Neuronal stem cell (in vitro differentiated cells): ENCODE measurements at regions not wholly inside any gene's neighbourhood (a gene's known extent, or its start where the extent isn't known, plus 50 kb on each side); places are given as distances from the start of the nearest gene placed in this dataset.
A peak's percentile ranks its signal among the peaks of the same experiment; 100 is the strongest.
"Not testable (repeated sequence)": the region's sequence is repeated elsewhere in the genome, so short reads cannot be mapped to it uniquely, and the experiment has no call there.

Experiments used
- DNase-seq: peaks from one replicate; pipeline ENCODE4 v3.0.0-alpha.2; 2013; ENCODE audit warnings: low spot score
- H2AFZ ChIP-seq: one replicate; pipeline ENCODE4 v1.6.1; 2013; ENCODE audit warnings: mild to moderate bottlenecking, low read length, inconsistent platforms
- H2AK5ac ChIP-seq: 2 replicates; pipeline ENCODE4 v1.6.1; 2013; ENCODE audit warnings: low read depth, mild to moderate bottlenecking, inconsistent platforms, low read length, moderate library complexity, mixed read lengths
- H2BK120ac ChIP-seq: 2 replicates; pipeline ENCODE4 v1.6.1; 2013; ENCODE audit warnings: low read depth, mild to moderate bottlenecking, inconsistent platforms, low read length, moderate library complexity, mixed read lengths
- H2BK12ac ChIP-seq: one replicate; pipeline ENCODE4 v1.6.1; 2013; ENCODE audit warnings: low read length, inconsistent platforms
- H2BK15ac ChIP-seq: 2 replicates; pipeline ENCODE4 v1.6.1; 2013; ENCODE audit warnings: mild to moderate bottlenecking, low read length, inconsistent platforms, mixed read lengths
- H2BK5ac ChIP-seq: one replicate; pipeline ENCODE4 v1.6.1; 2013; ENCODE audit warnings: inconsistent platforms, mild to moderate bottlenecking, low read length, moderate library complexity
- H3K14ac ChIP-seq: one replicate; pipeline ENCODE4 v1.6.1; 2013; ENCODE audit warnings: low read length, inconsistent platforms
- H3K18ac ChIP-seq: 2 replicates; pipeline ENCODE4 v1.6.1; 2013; ENCODE audit warnings: low read length, inconsistent platforms
- H3K23ac ChIP-seq: 2 replicates; pipeline ENCODE4 v1.6.1; 2013; ENCODE audit warnings: low read depth, mild to moderate bottlenecking, mixed read lengths, low read length, inconsistent platforms; ENCODE audit not compliant: poor library complexity
- H3K27ac ChIP-seq: replicated peaks from 3 replicates; pipeline ENCODE4 v1.5.1; 2013; ENCODE audit warnings: low read length, inconsistent platforms
- H3K27me3 ChIP-seq, 3 experiments: 2 replicates each; pipeline ENCODE4 v1.6.1; 2013; ENCODE audit warnings: low read length in 3 of 3, mild to moderate bottlenecking in 2 of 3, inconsistent platforms in 1 of 3, low read depth in 1 of 3, mixed read lengths in 1 of 3, moderate library complexity in 1 of 3; ENCODE audit not compliant: control insufficient read depth in 3 of 3, insufficient read depth in 3 of 3
- H3K36me3 ChIP-seq, 2 donors: replicated peaks in 1 of 2; 2 replicates each; pipeline ENCODE4 v1.6.1; 2013; ENCODE audit warnings: low read length in 2 of 2; ENCODE audit not compliant: control insufficient read depth in 2 of 2, insufficient read depth in 2 of 2
- H3K4ac ChIP-seq: 2 replicates; pipeline ENCODE4 v1.6.1; 2013; ENCODE audit warnings: inconsistent platforms, mild to moderate bottlenecking, low read length, moderate library complexity
- H3K4me1 ChIP-seq, 2 donors: 1 replicate in 1 of 2; 2 replicates in 1 of 2; pipeline ENCODE4 v1.6.1; 2013; ENCODE audit warnings: low read length in 2 of 2, low read depth in 1 of 2; ENCODE audit not compliant: control insufficient read depth in 2 of 2, insufficient read depth in 1 of 2
- H3K4me2 ChIP-seq: one replicate; pipeline ENCODE4 v1.6.1; 2013; ENCODE audit warnings: mild to moderate bottlenecking, low read length, inconsistent platforms; ENCODE audit not compliant: insufficient read depth, poor library complexity, severe bottlenecking
- H3K4me3 ChIP-seq, 2 donors: 2 replicates each; pipeline ENCODE4 v1.5.1; 2013; ENCODE audit warnings: low read length in 2 of 2, mild to moderate bottlenecking in 2 of 2, inconsistent platforms in 1 of 2, moderate library complexity in 1 of 2
- H3K79me1 ChIP-seq: one replicate; pipeline ENCODE4 v1.6.1; 2013; ENCODE audit warnings: low read depth, mild to moderate bottlenecking, inconsistent platforms, low read length, moderate library complexity
- H3K9ac ChIP-seq: one replicate; pipeline ENCODE4 v1.6.1; 2013; ENCODE audit warnings: mild to moderate bottlenecking, low read depth, low read length, inconsistent platforms; ENCODE audit not compliant: poor library complexity
- H3K9me3 ChIP-seq, 2 donors: replicated peaks in 1 of 2; 2 replicates each; pipeline versions ENCODE3 to v1.6.1; 2013; ENCODE audit warnings: low read length in 2 of 2, mild to moderate bottlenecking in 2 of 2, inconsistent platforms in 1 of 2, low read depth in 1 of 2, mixed read lengths in 1 of 2, moderate library complexity in 1 of 2; ENCODE audit not compliant: control insufficient read depth in 2 of 2, insufficient read depth in 1 of 2
- H4K8ac ChIP-seq: one replicate; pipeline ENCODE4 v1.6.1; 2013; ENCODE audit warnings: low read depth, mild to moderate bottlenecking, inconsistent platforms, low read length, moderate library complexity
- H4K91ac ChIP-seq: one replicate; pipeline ENCODE4 v1.6.1; 2013; ENCODE audit warnings: low read length, low read depth, mild to moderate bottlenecking, inconsistent platforms; ENCODE audit not compliant: poor library complexity
- WGBS, 2 donors: extraction: QIAGEN DNeasy Blood & Tissue Kit; methylation state at CpG; one replicate each; pipeline ENCODE4 v1.1.7; 2013; ENCODE audit warnings: missing lambda C conversion rate in 2 of 2, mixed read lengths in 1 of 2; ENCODE audit not compliant: insufficient read length in 2 of 2, insufficient replicate concordance in 1 of 2; ENCODE audit errors: extremely low coverage in 2 of 2; 5-methylcytosine and 5-hydroxymethylcytosine counted together

GRCh38 chr6:93636987-93637664 lies 217.8 kb upstream of the EPHA7 start:
- H3K9ac ChIP-seq, H2BK12ac ChIP-seq, H2BK120ac ChIP-seq, H3K27me3 ChIP-seq, H3K18ac ChIP-seq, H3K79me1 ChIP-seq, DNase-seq, H2BK15ac ChIP-seq, H2BK5ac ChIP-seq, H4K91ac ChIP-seq, H3K36me3 ChIP-seq, H2AK5ac ChIP-seq, H3K14ac ChIP-seq, H3K27ac ChIP-seq, H4K8ac ChIP-seq, H3K4me2 ChIP-seq, H3K23ac ChIP-seq, H3K9me3 ChIP-seq, H3K4me3 ChIP-seq, H3K4me1 ChIP-seq: not testable (repeated sequence)
- WGBS, 2 donors = no CpG with 5 or more reads among the region's 38 CpGs
- H2AFZ ChIP-seq = peak overlapping the region; percentile 40
- peak overlapping the region; percentile 53 for H3K4ac ChIP-seq

- no peak overlapping the region for H3K4me2 ChIP-seq
- no peak overlapping the region for H3K23ac ChIP-seq
- H2BK12ac ChIP-seq = no peak overlapping the region
- H2AFZ ChIP-seq = no peak overlapping the region
- no peak overlapping the region for H2AK5ac ChIP-seq
- no peak overlapping the region for H2BK5ac ChIP-seq
- H3K36me3 ChIP-seq = no peaks in the 10 kb centered on the region
- DNase-seq = no peak
- no peak overlapping the region for H3K27ac ChIP-seq
- H2BK120ac ChIP-seq = no peak overlapping the region
- H3K9ac ChIP-seq = no peak overlapping the region
- no peak overlapping the region for H3K18ac ChIP-seq
- H3K27me3 ChIP-seq = no peaks in the 10 kb centered on the region
- H3K4me3 ChIP-seq = no peak overlapping the region
- no peak overlapping the region for H2BK15ac ChIP-seq
- H3K14ac ChIP-seq = no peak overlapping the region
- no peak overlapping the region for H4K8ac ChIP-seq
- no CpG with 5 or more reads among the region's 3 CpGs for WGBS, 2 donors
- no peaks in the 10 kb centered on the region for H3K79me1 ChIP-seq
- no peak overlapping the region for H3K4ac ChIP-seq
- H4K91ac ChIP-seq = no peak overlapping the region
- H3K4me1 ChIP-seq = peaks cover 0 to 4% of the 10 kb centered on the region in 2 donors
- no peaks in the 10 kb centered on the region for H3K9me3 ChIP-seq
Measured at GRCh38 chr6:93624408-93624807, 205.0 kb upstream of the EPHA7 start.

GRCh38 chr6:93621442-93621841 lies 202.1 kb upstream of the EPHA7 start:
- H3K36me3 ChIP-seq = no peaks in the 10 kb centered on the region
- no peak overlapping the region for H3K4me3 ChIP-seq
- no peak overlapping the region for H3K4me2 ChIP-seq
- no peaks in the 10 kb centered on the region for H3K79me1 ChIP-seq
- no peaks in the 10 kb centered on the region for H3K9me3 ChIP-seq
- H2AK5ac ChIP-seq = no peak overlapping the region
- H4K91ac ChIP-seq = no peak overlapping the region
- no peak overlapping the region for H2BK12ac ChIP-seq
- no peak overlapping the region for H2BK5ac ChIP-seq
- no peak overlapping the region for H4K8ac ChIP-seq
- peaks cover 0 to 4% of the 10 kb centered on the region in 2 donors for H3K4me1 ChIP-seq
- no peak for DNase-seq
- no peak overlapping the region for H3K18ac ChIP-seq
- no CpG with 5 or more reads among the region's 1 CpG for WGBS, 2 donors
- no peak overlapping the region for H3K4ac ChIP-seq
- no peak overlapping the region for H2BK120ac ChIP-seq
- H2BK15ac ChIP-seq = no peak overlapping the region
- no peak overlapping the region for H3K9ac ChIP-seq
- H3K23ac ChIP-seq = no peak overlapping the region
- no peak overlapping the region for H3K27ac ChIP-seq
- no peak overlapping the region for H3K14ac ChIP-seq
- H3K27me3 ChIP-seq = no peaks in the 10 kb centered on the region
- no peak overlapping the region for H2AFZ ChIP-seq

- no peak overlapping the region for H4K8ac ChIP-seq
- no peak overlapping the region for H2BK5ac ChIP-seq
- no peak overlapping the region for H2AK5ac ChIP-seq
- H3K4me1 ChIP-seq = no peaks in the 10 kb centered on the region
- no peak overlapping the region for H3K18ac ChIP-seq
- H3K79me1 ChIP-seq = no peaks in the 10 kb centered on the region
- no CpG with 5 or more reads among the region's 7 CpGs for WGBS, 2 donors
- no peak overlapping the region for H3K4ac ChIP-seq
- no peak overlapping the region for H2BK15ac ChIP-seq
- H4K91ac ChIP-seq = no peak overlapping the region
- no peak overlapping the region for H2AFZ ChIP-seq
- H3K14ac ChIP-seq = no peak overlapping the region
- H2BK12ac ChIP-seq = no peak overlapping the region
- no peak overlapping the region for H3K23ac ChIP-seq
- H3K27ac ChIP-seq = no peak overlapping the region
- no peak overlapping the region for H3K9ac ChIP-seq
- H3K4me2 ChIP-seq = no peak overlapping the region
- H3K27me3 ChIP-seq = no peaks in the 10 kb centered on the region
- H3K36me3 ChIP-seq = no peaks in the 10 kb centered on the region
- H3K4me3 ChIP-seq = no peak overlapping the region
- H2BK120ac ChIP-seq = no peak overlapping the region
- no peak for DNase-seq
- H3K9me3 ChIP-seq = no peaks in the 10 kb centered on the region
Measured at GRCh38 chr6:93604951-93605350, 185.6 kb upstream of the EPHA7 start.
